Epithelial cell of esophagus (primary cell): ENCODE measurements at regions not wholly inside any gene's neighbourhood (a gene's known extent, or its start where the extent isn't known, plus 50 kb on each side); places are given as distances from the start of the nearest gene placed in this dataset.
A peak's percentile ranks its signal among the peaks of the same experiment; 100 is the strongest.
"Not testable (repeated sequence)": the region's sequence is repeated elsewhere in the genome, so short reads cannot be mapped to it uniquely, and the experiment has no call there.

Experiments
- DNase-seq: peaks from one replicate; pipeline ENCODE4 v3.0.0; 2010; ENCODE audit warnings: low read depth
- H3K4me3 ChIP-seq: 2 replicates; pipeline ENCODE4 v1.5.1; 2011; ENCODE audit warnings: mild to moderate bottlenecking, low read length, control low read depth
- CTCF ChIP-seq: IDR thresholded peaks from 2 replicates; pipeline ENCODE4 v1.5.1; 2011; ENCODE audit warnings: low read depth, mild to moderate bottlenecking, low read length, control low read depth, inconsistent platforms; ENCODE audit not compliant: insufficient read depth; ENCODE audit errors: missing control alignments

DNA sequence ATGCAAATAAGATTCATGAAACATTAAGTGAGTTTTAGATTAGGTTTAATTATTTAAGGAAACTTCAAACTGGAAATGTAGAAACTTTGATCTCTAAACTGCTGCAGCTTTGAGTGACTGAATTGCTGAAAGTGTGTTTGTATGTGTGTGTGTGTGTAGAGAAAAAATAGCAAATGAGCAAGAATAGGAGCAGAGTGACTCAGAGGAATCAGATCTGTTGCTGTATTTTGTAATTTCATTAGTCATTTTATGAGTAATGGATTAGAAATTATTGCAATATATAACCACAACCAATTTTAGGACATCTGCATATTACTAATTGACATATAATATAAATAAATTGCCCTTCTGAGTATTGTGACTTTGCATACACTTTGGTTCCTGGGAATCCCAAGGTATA is 52.8 kb upstream of the SLC9A9 start:
- TF ChIP-seq CTCF = no peak
- DNase-seq = peak; percentile 92

GRCh38 chr3:143902210-143902609 is 53.9 kb upstream of the SLC9A9 start:
- H3K4me3 ChIP-seq = no peak overlapping the region
- peak; percentile 6 for DNase-seq

More for the DNA sequence above, 52.8 kb upstream of the SLC9A9 start:
- no peak overlapping the region for H3K4me3 ChIP-seq

DNA sequence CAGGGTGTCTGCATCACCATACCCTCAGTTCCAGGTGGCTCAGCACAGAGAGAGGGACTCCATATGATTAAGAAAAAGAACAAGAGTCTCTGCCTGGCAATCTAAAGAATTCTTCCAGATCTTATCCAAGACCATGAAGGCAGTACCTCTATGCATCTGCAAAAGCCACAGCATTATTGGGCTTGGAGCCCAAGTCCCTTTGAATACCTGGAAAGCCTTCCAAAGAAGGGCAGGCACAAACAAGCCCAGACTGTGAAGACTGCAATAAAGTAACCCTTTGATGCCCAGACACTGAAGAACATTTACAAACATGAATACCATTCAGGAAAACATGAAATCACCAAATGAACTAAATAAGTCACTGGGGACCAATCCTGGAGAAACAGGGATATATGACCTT is 60.9 kb upstream of the DIPK2A start:
- peak; percentile 58 for DNase-seq
- no peak for TF ChIP-seq CTCF
- H3K4me3 ChIP-seq = no peak overlapping the region

More at GRCh38 chr3:143902210-143902609, 53.9 kb upstream of the SLC9A9 start:
- no peak for TF ChIP-seq CTCF

- no peak for DNase-seq
- no peak for TF ChIP-seq CTCF
- H3K4me3 ChIP-seq = no peak overlapping the region
Measured at GRCh38 chr3:143914257-143914656, 57.4 kb upstream of the DIPK2A start.

GRCh38 chr3:143918848-143919247 is 52.8 kb upstream of the DIPK2A start:
- no peak for DNase-seq
- TF ChIP-seq CTCF = no peak
- no peak overlapping the region for H3K4me3 ChIP-seq

DNA sequence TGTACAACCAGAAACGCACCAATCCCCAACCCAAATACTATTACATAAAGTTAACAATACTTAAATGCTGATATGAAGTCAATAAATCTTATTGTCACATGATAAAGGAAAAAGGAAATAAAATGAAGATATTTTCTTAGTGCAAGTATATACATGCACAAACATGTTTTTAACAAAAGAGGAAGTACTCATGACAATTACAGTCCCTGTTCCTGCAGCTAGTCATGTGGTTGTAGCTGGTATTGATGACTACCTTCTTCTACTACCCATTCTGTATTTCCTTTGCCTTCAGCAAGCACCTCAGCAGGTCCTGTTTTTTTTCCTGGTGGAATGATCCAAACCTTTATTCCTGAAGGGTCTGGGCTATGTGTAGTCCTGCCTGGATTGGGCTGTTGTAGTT is 50.4 kb upstream of the DIPK2A start:
- peak; percentile 61 for DNase-seq
- not testable (repeated sequence) for H3K4me3 ChIP-seq
